Body of pancreas (tissue), 4 donors: ENCODE measurements at regions not wholly inside any gene's neighbourhood (a gene's known extent, or its start where the extent isn't known, plus 50 kb on each side); places are given as distances from the start of the nearest gene placed in this dataset.

Source experiments
- CTCF ChIP-seq, 7 experiments: fragments of 450-650 bp in 4 of 7; fragments of 200-600 bp in 3 of 7; sonication (generic) in 3 of 7; IDR thresholded peaks; one replicate each; pipeline ENCODE4 v1.5.1; 2016 to 2019; ENCODE audit warnings: antibody characterized with exemption in 7 of 7
- POLR2A ChIP-seq, 3 donors: fragments of 450-650 bp; IDR thresholded peaks; one replicate each; pipeline ENCODE4 v1.6.1; 2016; ENCODE audit warnings: antibody characterized with exemption in 3 of 3, mild to moderate bottlenecking in 2 of 3

- TF ChIP-seq CTCF (IDR thresholded peaks at IDR 0.05) = no peak
- TF ChIP-seq POLR2A (IDR thresholded peaks at IDR 0.05) = no peak
These were observed 123.1 kb upstream of the GRIA3 start for GRCh38 chrX:123060986-123061385.
